ENCODE measurements at regions not wholly inside any gene's neighbourhood (a gene's known extent, or its start where the extent isn't known, plus 50 kb on each side); places are given as distances from the start of the nearest gene placed in this dataset.

- TF ChIP-seq ARNTL (CRISPR knock-in tag; IDR thresholded peaks at IDR 0.05; ENCODE audit: borderline replicate concordance, low read depth) (no peak), PATZ1 (CRISPR knock-in tag; IDR thresholded peaks at IDR 0.05; ENCODE audit: borderline replicate concordance) (no peak), CSRNP3 (CRISPR knock-in tag; IDR thresholded peaks at IDR 0.05) (no peak), TOX (CRISPR knock-in tag; IDR thresholded peaks at IDR 0.05; ENCODE audit: borderline replicate concordance) (no peak), ZNF8 (CRISPR knock-in tag; IDR thresholded peaks at IDR 0.05) (no peak), ISL1 (CRISPR knock-in tag; IDR thresholded peaks at IDR 0.05) (no peak), ESRRG (CRISPR knock-in tag; IDR thresholded peaks at IDR 0.05) (no peak), GLIS3 (CRISPR knock-in tag; IDR thresholded peaks at IDR 0.05) (no peak), SNAI2 (CRISPR knock-in tag; IDR thresholded peaks at IDR 0.05) (no peak), TSHZ2 (CRISPR knock-in tag; IDR thresholded peaks at IDR 0.05) (no peak), ZFP30 (CRISPR knock-in tag; IDR thresholded peaks at IDR 0.05) (no peak), ZNF565 (CRISPR knock-in tag; conservative IDR thresholded peaks at IDR 0.05; ENCODE audit: low read depth) (no peak), TCF4 (CRISPR knock-in tag; IDR thresholded peaks at IDR 0.05; ENCODE audit: borderline replicate concordance) (no peak)
- TF ChIP-seq, protein P1, sequence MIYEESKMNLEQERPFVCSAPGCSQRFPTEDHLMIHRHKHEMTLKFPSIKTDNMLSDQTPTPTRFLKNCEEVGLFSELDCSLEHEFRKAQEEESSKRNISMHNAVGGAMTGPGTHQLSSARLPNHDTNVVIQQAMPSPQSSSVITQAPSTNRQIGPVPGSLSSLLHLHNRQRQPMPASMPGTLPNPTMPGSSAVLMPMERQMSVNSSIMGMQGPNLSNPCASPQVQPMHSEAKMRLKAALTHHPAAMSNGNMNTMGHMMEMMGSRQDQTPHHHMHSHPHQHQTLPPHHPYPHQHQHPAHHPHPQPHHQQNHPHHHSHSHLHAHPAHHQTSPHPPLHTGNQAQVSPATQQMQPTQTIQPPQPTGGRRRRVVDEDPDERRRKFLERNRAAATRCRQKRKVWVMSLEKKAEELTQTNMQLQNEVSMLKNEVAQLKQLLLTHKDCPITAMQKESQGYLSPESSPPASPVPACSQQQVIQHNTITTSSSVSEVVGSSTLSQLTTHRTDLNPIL (CRISPR knock-in tag; IDR thresholded peaks at IDR 0.05; ENCODE audit: low read depth): no peak
Observed at GRCh38 chr22:48751539-48752437, 1075.9 kb downstream of the BRD1 start.

Data from SK-N-SH treated with all-trans-retinoic acid at 6 μM for 48 hours (cell line).